ENCODE measurements at regions not wholly inside any gene's neighbourhood (a gene's known extent, or its start where the extent isn't known, plus 50 kb on each side); places are given as distances from the start of the nearest gene placed in this dataset.

- TF ChIP-seq ZXDC (CRISPR knock-in tag; IDR thresholded peaks at IDR 0.05) (no peak), ZBTB49 (CRISPR knock-in tag; IDR thresholded peaks at IDR 0.05; ENCODE audit: borderline replicate concordance) (no peak), ATF1 (CRISPR knock-in tag; IDR thresholded peaks at IDR 0.05) (peak; percentile 72), AKNA (CRISPR knock-in tag; IDR thresholded peaks at IDR 0.05; ENCODE audit: borderline replicate concordance) (no peak), NR2C2 (CRISPR knock-in tag; IDR thresholded peaks at IDR 0.05; ENCODE audit: borderline replicate concordance) (no peak), ZNF431 (CRISPR knock-in tag; IDR thresholded peaks at IDR 0.05; ENCODE audit: borderline replicate concordance, low read depth) (no peak), ISL2 (CRISPR knock-in tag; IDR thresholded peaks at IDR 0.05) (no peak), PBX2 (CRISPR knock-in tag; IDR thresholded peaks at IDR 0.05) (no peak), ZNF34 (CRISPR knock-in tag; IDR thresholded peaks at IDR 0.05; ENCODE audit: borderline replicate concordance) (no peak), LBX2 (CRISPR knock-in tag; IDR thresholded peaks at IDR 0.05; ENCODE audit: borderline replicate concordance) (no peak), NFE2L1 (CRISPR knock-in tag; IDR thresholded peaks at IDR 0.05; ENCODE audit: borderline replicate concordance) (no peak), CSRNP2 (CRISPR knock-in tag; conservative IDR thresholded peaks at IDR 0.05; ENCODE audit: low read depth) (no peak), CENPBD1 (CRISPR knock-in tag; IDR thresholded peaks at IDR 0.05; ENCODE audit: borderline replicate concordance, low read depth) (no peak), ZNF703 (CRISPR knock-in tag; IDR thresholded peaks at IDR 0.05; ENCODE audit: borderline replicate concordance) (no peak)
Observed at GRCh38 chr1:234538062-234538731, 59.2 kb upstream of the TARBP1 start (continued).

Data from HepG2 (cell line).